ENCODE measurements at regions not wholly inside any gene's neighbourhood (a gene's known extent, or its start where the extent isn't known, plus 50 kb on each side); places are given as distances from the start of the nearest gene placed in this dataset.

GRCh38 chr6:56407883-56408410, 160.6 kb upstream of the COL21A1 start:
- no peak for DNase-seq (ENCODE audit: low read depth)

GRCh38 chr6:56406276-56407269, 159.2 kb upstream of the COL21A1 start:
- no peak for DNase-seq (ENCODE audit: low read depth)

DNA sequence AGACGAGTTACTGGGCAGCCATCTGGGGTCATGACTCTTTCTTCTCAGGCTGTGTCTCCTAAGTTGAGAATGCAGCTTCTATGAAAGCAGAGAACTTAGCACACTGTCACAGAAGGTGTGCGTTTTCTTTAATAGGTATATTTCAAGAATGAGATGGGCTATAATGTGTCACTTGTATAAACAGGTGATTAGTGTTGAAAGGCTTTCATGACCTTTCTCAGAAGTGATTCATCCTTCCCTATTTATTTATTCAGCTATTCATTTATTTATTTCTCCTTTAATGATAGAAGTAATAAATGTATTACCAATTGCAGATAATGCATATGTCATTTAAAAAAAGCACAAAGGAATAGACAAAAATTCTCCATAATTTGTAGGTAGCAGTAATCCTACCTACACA, 157.2 kb upstream of the COL21A1 start:
- DNase-seq (ENCODE audit: low read depth) = no peak

DNA sequence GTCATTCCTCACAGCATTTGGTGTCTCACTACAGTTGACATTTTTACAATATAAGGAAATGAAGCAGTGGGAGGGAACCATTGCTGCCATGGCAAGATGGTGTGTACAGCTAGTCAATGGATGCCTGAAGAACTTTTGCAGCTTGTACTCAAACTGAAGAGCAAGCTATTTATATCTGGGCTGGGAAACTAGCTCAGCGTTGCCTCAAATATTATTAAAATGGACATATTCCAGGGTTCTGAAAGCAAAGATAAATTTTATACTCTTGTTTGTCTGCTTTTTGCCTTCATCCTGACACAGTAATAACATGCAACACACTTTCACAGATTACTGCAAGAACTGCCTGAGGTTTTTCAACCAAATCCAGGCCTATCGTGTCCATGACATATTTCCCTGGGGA, 156.4 kb upstream of the COL21A1 start:
- DNase-seq (ENCODE audit: low read depth) = no peak

- DNase-seq (ENCODE audit: low read depth) = no peak
These were observed 154.2 kb upstream of the COL21A1 start for GRCh38 chr6:56401477-56402070.

GRCh38 chr6:56400273-56400672, 152.9 kb upstream of the COL21A1 start:
- no peak for DNase-seq (ENCODE audit: low read depth)

- no peak for DNase-seq (ENCODE audit: low read depth)
These were observed 152.4 kb upstream of the COL21A1 start for GRCh38 chr6:56399672-56400263.

- no peak for DNase-seq (ENCODE audit: low read depth)
These were observed 151.9 kb upstream of the COL21A1 start for GRCh38 chr6:56399250-56399671.

GRCh38 chr6:56396435-56396834, 149.1 kb upstream of the COL21A1 start:
- no peak for DNase-seq (ENCODE audit: low read depth)

GRCh38 chr6:56393615-56394612, 146.5 kb upstream of the COL21A1 start:
- DNase-seq (ENCODE audit: low read depth) = no peak

- DNase-seq (ENCODE audit: low read depth) = no peak
These were observed 141.0 kb upstream of the COL21A1 start for GRCh38 chr6:56388415-56388755.

- no peak for DNase-seq (ENCODE audit: low read depth)
These were observed 140.4 kb upstream of the COL21A1 start for GRCh38 chr6:56387621-56388414.

GRCh38 chr6:56386717-56387116, 139.3 kb upstream of the COL21A1 start:
- DNase-seq (ENCODE audit: low read depth) = no peak

GRCh38 chr6:56385981-56386593, 138.7 kb upstream of the COL21A1 start:
- DNase-seq (ENCODE audit: low read depth) = no peak

DNA sequence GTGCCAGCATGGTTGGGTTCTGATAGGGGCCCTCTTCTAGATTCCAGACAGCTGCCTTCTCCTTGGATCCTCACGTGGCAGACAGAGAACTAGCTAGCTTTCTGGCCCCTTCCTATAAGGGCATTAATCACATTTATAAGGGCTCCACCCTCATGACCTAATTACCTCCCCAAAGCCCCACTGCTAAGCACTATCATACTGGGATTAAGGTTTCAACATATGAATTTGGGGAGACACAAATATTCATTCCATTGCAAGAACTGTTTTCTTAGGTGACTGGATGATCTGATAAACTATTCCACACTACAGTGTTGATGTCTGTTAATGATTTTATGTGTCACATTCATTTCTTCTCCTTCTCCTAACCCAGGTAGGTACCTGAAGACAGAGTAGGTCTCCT, 135.8 kb upstream of the COL21A1 start:
- no peak for DNase-seq (ENCODE audit: low read depth)

DNA sequence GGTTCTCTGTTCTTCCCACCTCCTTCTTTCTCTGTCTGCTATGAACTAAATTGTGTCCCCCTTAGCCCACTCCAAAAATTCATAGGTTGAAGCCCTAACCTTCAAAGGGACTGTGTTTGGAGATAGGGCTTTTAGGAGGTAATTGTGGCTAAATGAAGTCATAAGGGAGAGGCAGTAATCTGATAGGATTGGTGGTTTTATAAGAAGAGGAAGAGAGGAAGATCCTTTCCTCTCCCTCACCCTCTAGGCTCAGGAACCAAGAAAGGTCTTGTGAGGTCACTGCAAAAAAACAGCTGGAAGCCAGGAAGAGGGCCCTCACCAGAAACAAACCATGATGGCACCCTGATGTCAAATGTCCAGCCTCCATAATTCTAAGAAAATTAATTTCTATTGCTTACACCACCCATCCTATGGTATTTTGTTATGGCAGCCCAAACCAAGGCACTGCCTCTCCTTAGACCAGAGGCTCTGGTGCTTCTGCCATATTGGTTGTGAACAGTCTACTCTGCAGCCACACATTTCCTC, 135.1 kb upstream of the COL21A1 start:
- no peak for DNase-seq (ENCODE audit: low read depth)

GRCh38 chr6:56381801-56382251, 134.4 kb upstream of the COL21A1 start:
- no peak for DNase-seq (ENCODE audit: low read depth)

GRCh38 chr6:56380476-56380875, 133.1 kb upstream of the COL21A1 start:
- DNase-seq (ENCODE audit: low read depth) = no peak

DNA sequence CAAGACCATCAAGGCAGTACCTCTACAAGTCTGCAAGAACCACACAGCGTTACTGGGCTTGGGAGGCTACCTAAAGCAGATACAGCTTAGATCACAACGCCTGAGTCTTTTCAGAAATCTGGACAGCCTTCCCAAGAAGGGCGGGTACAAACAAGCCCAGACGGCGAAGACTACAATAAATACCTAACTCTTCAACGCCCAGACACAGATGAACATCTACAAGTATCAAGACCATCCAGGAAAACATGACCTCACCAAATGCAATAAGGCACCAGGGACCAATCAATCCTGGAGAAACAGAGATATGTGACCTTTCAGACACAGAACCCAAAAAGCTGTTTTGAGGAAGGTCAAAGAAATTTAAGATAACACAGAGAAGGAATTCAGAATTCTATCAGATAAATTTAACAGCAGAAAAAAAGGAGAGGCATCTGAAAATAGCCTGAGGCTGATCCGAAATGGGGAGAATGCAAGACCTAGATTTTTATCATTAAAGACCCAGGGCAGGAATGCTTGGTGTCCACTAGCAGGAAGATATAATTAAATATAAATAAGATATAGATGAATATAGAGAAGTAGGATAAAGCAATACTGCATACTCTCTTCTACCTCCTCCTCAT, 131.7 kb upstream of the COL21A1 start:
- DNase-seq (ENCODE audit: low read depth) = no peak

- no peak for DNase-seq (ENCODE audit: low read depth)
These were observed 131.1 kb upstream of the COL21A1 start for GRCh38 chr6:56378507-56378906.
